ENCODE measurements at regions not wholly inside any gene's neighbourhood (a gene's known extent, or its start where the extent isn't known, plus 50 kb on each side); places are given as distances from the start of the nearest gene placed in this dataset.
"Not testable (repeated sequence)": the region's sequence is repeated elsewhere in the genome, so short reads cannot be mapped to it uniquely, and the experiment has no call there.

DNA sequence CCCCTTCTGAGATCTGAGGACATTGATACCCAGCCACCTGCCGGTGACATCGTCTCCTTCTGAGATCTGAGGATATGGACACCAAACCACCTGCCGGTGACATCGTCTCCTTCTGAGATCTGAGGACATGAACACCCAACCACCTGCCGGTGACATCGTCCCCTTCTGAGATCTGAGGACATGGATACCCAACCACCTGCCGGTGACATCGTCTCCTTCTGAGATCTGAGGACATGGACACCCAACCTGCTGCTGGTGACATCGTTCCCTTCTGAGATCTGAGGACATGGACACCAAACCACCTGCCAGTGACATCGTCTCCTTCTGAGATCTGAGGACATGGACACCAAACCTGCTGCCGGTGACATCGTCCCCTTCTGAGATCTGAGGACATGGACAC is 396.1 kb upstream of the TNRC6C start:
- not testable (repeated sequence) for DNase-seq

DNA sequence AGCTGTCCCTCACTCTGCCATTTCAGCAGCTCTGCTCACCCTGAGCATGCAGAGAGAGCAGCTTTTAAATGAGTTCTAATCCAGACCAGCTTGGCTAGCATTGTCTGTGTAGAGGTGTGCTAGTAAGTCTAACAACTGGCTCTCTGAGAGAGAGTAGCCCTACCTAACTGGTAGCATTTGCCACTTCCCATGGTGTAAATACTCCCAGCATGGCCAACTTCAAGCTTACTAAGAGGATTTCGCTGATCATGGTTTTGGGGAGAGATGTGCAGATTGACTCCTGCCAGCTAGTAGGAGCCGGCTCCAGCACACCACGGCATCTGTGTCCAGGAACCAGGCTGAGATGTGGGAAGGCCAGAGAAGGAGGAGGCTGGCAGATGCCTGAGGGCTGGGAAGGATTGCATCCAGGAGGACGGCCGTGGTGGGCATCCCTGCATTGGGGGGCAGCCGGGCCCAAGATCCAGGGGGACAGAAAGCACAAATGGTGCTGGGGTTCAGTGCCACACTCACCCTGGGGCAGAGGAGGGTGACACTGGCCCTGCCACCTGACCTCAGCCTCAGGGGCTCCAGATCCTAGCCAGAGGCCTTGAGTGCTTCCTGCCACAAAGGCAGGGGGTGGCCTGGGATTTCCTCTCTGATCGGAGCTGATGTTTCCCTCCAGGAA is 394.9 kb upstream of the TNRC6C start:
- no peak for DNase-seq

DNA sequence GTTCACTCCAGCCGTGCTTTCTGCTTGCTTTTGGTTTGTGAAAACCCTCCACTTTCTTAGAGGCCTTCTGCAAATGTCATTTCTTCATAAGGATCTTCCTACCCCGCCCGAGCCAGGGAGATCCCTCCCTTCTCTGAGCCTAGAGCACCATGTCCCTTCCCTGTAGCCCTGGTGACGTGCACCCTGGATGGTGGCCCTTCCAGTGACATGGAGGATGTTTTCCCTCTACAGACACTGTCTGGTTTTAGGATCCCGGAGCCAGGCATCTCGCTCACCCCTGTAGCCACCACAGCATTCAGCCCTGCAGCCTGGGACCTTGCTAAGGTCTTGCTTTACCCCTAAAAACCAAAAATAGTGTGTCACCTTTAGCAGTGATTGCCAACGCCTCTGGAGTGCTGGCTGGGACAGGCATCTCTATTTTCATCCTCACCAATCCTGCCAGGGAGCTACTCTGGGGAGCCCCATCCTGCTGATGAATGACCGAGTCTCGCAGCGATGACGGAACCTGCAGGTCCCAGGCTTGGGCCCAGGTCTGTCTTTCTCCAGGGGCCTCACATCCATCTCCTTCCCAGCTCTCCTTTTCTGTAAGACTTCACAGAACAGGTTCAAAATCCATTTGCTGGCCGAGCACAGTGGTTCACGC is 394.1 kb upstream of the TNRC6C start:
- DNase-seq, result no peak

DNA sequence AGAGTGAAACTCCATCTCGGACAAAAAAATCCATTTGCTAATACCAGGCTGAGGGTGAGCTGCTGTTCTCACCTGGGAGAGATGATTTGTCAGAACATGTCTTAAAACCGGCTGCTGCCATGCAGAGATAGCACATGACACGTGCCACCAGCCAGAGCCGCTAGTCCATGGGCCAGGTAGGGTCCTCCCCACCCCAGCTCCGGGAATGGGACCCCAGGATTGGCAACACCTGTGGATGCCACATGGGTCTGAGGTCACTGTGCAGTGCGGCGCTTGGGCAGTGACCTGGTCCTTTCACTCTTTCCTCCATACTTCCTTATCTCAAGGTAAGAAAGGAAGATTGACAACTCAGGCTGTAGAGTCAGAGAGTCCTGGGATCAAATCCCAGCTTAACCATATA is 393.3 kb upstream of the TNRC6C start:
- no peak for DNase-seq

DNA sequence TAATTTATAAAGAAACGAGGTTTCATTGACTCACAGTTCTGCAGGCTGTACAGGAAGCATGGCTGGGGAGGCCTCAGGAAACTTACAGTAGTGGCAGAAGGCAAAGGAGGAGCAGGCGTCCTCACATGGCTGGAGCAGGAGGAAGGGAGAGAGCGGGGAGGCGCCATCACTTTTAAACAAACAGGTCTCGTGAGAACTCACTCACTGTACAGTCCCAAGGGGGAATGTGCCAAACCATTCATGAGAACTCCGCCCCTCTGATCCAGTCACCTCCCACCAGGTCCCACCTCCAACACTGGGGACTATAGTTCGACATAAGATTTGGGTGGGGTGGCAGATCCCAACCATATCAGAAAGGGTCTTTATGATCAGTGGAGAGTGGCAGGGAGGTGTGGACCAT is 392.4 kb upstream of the TNRC6C start:
- DNase-seq, result no peak

DNA sequence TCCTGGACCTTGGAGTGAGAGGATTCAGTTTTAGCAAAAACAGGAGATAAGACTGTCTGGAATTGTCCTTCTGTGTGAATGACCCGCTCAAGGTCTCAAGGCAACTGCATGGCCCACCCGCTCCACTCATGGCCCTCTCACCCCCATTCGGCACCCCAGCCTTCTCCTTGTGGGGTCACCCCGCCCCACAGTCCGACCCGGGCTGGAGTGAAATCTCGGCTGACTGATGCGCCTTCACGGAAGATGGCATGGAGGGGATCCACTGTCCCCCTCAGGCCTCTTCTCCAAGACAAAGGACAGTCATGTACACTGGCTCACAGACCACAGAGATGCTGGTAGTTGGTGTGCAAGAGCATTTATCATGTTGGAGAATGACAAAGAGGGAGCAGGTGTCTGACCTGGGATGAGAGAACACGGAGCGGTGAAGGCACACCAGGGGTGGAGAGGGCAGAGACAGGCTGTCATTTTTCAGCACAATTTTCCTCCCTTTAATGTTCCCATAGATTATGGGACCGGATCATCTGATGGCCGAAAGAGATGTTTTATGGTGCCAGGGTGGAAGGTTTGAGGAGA is 391.9 kb upstream of the TNRC6C start:
- DNase-seq, result no peak

DNA sequence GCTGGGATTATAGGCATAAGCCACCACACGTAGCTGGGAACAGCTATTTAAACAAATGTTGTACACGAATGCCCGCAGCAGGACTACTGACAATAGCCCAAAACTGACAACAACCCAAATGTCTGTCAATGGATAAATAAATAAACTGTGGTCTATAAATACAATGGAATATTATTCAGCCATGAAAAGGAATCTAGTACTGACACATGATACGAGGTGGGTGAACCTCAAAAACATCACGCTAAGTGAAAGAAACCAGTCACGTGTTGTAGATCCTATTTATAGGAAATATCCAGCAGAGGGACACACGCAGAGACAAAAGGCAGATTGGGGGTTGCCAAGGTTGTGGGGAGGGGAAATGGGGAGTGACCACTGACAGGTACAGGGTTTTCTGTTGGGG is 390.0 kb upstream of the TNRC6C start:
- DNase-seq, result no peak

DNA sequence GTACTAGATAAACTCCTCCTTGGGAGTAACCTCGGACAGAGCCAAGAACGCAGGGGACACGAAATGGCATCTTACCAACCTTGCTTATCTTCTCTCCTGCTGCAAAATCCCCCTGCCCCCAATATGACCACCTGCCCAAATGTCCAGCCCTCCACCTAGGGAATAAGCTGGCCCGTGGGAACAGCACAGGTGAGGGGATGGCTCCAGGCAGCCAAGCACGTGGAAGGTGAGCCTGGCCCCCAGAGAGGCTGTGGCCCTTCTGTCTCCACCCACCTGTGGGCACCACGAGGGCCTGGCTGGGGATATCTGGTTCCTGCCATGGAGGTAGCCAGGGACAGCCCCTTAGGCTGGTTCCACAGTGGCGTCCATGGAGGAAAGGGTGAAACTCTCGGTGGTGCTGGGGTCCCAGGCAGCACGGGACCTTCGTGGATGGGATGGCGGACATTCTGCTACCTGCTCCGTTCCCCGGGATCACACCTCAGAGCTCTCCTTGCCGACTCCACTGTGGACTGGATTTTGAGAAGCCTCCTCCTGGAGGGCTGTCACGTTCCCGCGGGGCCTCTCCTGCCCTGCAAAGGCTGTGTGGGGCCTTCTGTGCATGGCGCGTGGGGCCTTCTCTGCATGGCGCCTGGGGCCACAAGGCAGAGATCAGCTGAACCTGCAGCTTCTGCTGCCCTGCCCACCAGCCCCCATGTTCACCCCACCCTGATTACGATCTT is 388.5 kb upstream of the TNRC6C start:
- no peak for DNase-seq

DNA sequence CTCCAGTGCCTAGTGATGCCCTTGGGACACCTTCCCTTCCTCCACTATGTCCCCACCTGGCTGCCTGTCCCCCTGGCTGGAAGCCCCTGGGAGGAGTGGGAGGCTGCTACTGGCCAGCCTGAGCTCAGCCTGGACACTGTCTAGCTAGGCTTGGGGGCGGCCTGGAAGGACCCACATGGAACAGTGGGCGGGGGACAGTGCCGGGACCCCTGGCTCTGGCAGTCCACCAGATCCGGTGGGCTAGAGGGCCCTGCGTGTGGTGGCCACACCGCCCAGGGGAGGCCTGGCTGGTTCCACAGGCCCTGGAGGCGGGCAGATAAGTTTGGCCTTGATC is 388.0 kb upstream of the TNRC6C start:
- no peak for DNase-seq

DNA sequence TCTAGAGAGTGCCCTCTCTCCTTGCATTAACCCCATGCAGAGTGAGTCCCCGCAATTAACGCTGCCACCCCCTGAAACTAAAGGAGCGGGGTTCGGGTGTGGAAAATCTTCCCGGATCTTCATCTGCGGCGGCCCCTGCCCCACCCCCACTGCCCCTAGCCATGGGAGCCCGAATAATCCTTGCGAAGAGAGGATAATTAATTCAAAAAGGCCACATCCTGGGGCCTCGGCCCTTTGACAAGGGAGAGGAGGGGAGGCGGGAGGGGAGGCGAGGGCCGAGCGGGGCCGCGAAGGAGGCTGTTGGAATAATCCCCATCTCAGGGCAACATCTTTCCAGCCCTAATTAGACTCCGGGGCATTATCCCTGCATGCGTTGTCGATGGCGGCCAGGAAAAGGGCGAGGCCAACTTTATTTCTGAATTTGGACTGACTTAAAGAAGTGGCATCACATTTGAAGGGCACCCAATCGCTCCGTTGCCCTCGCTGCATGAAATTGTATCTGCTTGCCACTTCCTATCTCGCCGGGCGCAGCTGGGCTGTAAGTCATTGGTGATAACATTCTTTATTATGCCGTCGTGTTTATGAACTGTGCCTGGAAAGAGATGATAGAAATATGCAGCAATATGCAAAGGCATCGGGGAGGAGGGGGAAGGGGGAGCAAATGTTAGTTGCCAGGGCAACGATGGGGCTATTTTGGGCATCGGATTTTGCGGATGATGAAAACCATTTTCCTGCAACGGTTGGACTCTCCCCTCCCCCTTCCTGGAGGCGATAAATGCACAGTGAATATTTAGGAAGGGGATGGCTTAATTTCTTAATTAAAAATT is 387.1 kb upstream of the TNRC6C start:
- DNase-seq, result no peak

DNA sequence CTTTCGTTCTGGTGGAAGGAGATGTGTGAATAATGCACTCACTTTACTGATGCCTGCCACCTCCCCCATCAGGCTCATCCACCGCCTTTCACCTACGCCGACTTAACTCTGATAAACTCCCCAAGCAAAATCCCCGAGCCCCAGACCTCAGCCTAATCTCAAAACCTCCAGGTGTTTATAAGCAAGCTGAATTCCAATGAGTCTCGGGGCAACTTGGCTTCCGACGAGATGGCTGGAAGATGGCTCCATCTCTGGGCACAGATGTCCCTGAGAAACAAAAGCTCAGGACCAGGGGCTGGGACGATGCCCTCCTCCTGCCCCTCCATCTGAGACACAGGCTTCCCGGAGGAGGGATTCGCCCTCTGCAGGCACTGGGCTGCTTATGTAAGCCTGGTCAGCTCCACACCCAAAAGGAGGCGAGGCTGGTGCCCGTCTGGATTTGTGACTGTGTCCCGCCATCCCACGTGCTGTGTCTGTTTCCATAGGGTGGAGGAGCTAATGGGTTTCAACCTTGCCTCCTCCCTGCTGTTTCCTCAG is 386.4 kb upstream of the TNRC6C start:
- no peak for DNase-seq

DNA sequence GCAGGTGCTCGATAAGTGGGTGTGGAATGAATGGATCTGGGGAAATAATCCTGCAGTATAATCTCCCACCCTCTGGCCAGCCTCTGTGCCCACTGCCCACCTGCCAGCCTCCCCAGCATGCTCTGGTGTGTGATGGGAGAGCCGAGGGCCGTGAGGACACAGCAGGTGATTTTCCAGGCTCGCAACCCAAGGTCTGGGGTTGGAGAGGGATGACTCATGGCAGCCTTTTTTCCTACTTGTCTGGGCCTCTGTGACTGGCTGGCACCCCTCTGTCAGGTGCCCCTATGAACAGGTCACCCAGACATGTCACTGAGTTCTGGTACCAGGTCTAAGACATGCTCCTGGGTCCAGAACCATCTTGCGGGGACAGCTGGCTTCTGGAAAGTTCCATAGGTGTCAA is 385.7 kb upstream of the TNRC6C start:
- no peak for DNase-seq

DNA sequence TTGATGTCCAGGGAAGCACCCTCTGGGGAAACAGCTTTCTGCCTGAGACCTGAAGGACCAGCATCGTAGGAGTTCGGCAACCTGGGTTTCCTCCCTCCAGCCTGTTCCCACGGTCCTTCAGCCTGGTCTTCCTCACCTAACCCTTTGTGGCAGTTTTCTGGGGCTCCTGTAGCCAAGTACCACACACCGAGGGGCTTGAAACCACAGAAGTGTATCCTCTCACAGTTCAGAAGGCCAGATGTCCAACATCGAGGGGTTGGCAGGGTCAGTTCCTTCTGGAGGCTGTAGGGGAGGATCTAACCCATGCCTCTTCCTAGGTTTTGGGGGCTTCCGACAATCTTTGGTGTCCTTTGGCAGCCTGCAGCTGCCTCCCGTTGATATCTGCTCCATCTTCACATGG is 381.0 kb upstream of the TNRC6C start:
- DNase-seq, result no peak

DNA sequence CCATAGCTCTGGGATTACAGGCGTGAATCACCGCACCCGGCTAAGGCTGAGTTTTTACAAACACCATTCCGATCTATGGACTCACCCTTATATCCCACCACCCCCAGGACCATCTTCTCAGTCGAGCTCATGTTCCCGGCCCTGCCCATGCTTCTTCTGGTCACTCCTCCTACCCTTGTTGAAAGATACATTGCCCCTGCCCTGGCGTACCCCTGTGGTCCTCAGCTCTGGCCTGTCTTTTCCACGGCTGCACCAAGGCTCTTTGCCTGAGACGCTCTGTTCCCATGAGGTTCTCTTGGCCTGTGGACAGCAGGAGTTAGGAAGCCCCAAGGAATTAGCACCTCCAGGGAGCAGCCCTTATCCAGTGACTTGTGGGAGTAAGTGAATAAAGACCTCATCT is 379.4 kb upstream of the TNRC6C start:
- no peak for DNase-seq

DNA sequence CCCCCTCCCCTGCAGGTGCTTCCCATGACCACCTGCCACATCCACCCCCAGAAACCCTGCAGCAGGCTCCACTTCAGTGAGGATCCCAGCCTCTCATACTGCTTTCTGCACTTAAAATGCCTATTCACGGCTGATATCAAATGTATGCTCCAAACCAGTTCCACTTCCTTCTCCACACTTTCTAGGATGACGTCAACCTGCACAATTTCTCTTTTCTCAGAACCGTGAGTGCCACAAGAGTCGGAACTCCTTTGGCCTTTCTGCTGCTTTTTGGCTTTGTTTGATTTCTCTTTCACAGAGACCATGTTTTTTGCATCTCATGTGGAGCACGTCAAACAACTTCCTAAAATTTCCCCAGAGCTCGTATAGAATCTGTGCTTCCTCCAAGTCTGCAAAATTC is 378.8 kb upstream of the TNRC6C start:
- DNase-seq, result no peak

DNA sequence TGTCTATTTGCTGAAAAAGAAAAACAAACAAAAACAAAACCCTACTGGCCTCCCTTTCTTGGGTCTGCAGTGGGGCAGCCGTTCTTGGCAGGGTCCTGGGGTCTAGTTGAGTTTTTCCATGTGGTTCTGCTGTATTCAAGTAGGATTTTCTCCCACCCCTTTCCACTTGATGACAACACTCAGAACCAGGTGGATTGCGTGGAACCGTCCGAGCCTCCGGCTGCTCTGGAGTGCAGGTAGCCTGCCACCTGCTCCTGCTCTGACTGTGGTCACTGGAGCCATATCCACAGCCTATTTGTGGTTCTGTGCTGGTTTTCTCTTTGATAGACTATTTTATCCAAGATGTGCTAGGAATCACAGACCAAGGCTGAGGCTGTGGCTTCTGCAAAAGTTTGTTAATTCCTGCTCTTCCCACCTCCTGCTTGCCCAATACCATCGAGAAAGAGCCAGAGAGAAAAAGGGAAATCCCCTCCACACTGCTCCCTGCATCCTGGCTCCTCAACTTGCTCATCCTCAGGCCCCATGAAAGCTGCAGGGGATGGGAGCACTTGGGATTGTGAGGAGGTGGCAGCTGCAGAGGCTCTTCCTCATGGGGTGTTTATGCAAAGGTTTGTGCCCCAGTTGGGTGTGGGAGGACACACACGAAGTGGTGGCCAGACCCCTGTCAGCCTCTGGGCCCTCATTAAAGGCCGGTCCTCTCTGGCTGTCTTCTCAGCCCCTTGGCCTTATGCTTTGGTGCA is 377.8 kb upstream of the TNRC6C start:
- DNase-seq, result no peak

DNA sequence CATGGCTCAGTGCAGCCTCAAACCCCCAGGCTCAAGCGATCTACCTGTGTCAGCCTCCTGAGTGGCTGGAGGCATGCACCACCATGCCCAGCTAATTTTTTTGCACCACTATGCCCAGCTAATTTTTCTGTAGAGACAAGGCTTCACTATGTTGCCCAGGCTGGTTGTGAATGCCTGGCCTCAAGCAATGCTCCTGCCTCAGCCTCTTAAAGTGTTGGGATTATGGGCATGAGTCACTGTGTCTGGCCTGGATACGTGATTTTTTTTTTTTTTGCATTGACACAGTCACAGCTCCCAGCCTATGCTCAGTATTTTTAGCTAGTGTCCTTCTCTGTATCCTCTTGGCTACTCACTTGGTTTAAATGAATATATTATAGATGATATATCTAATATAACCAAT is 377.0 kb upstream of the TNRC6C start:
- DNase-seq, result no peak

DNA sequence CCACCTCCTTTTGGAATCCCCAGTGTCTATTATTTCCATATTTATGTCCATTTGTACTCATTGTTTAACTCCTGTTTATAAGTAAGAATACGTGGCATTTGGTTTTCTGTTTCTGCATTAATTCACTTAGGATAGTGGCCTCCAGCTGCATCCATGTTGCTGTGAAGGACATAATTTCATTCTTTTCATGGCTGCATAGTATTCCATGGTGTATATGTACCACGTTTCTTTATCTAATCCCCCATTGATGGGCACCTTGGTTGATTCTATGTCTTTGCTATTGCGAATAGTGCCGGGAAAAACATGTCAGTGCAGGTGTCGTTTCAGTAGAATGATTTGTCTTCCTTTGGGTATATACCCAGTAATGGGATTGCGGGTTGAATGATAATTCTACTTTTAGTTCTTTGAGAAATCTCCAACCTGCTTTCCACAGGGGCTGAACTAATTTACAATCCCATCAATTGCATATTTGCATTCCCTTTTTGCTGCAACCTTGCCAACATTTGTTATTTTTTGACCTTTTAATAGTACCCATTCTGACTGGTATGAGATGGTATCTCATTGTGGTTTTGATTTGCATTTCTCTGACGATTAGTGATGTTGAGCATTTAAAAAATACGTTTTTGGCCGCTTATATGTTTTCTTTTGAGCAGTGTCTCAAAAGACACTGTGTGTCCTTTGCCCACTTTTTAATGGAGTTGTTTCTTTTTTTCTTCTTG is 373.2 kb upstream of the TNRC6C start:
- DNase-seq, result no peak

DNA sequence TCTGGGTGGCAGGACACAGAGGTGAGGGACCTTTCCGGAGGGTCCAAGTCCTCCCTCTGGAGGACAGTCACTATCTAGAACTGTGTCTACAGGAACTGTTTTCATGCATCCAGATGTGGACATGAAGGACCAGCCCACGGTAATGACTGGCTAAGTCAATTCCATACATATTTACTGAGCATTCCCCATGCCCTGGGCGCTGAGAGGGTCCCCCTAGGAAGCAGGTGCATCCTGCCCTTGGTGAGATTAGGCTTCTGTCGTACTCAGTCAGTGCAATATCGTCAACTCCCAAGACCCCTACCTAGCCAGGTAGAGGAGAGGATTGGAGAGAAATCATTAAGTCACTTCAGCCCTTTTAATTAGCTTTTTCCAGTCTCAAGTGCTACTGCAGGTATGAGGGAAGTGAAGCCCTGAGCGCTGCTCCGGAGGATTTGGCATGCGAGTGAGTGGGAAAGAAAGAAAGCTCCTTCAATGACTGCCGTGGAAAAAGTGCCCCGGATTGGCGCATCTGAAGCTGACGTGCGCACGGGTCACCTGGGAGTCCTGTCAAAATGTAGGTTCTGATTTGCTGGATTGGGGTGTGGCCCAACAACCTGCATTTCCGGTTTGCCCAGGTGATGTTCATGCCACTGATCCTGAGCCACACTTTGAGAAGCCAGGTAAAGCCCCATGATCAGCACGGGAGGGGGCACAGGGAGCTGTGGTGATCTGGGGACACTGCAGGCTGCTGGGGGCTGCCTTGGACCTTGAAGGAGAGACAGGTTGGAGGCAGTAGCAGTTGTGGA is 367.4 kb upstream of the TNRC6C start:
- DNase-seq, result no peak

DNA sequence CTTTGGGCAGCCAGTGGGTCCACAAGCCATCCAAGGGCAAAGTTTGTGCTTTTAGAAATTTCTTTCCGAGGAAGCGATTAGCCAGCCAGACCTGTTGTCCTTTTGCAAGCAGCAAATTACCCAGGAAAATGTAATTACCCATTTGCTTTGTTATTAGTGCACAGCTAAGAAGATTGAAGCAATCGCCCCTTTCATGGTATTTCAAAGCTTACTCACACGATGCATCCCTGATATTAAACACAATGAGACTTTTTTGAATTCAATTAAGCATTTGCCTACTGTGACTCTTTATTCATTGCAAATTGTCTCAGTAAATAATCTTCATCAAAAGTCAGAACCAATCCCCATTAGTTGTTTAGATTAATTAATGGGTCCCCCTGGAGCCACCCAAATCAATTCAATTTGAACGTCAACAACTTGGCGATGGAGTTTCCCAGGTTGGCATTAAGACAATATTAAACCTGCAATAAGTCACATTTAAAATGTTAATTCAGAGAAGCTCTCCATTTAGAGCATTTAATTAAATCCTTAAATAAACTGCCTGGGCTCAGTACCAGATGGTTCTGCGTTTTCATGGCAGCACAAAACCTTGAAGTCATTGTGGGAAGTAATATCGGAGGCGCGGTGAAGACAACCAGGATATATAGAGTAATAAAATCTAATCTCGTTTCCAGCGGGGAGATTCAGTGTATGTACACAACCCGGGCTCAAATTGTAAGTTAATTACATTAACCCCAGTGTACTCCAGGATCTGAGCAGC is 366.2 kb upstream of the TNRC6C start:
- peak; percentile 47 for DNase-seq
